Uterus (tissue), 3 donors: ENCODE measurements at regions not wholly inside any gene's neighbourhood (a gene's known extent, or its start where the extent isn't known, plus 50 kb on each side); places are given as distances from the start of the nearest gene placed in this dataset.

Experiments
- DNase-seq, 2 donors: peaks; one replicate each; pipeline ENCODE4 v3.0.0-alpha.2; 2019 to 2020
- H3K27ac ChIP-seq, 2 donors: fragments of 200-600 bp; sonication (generic); 1 replicate in 1 of 2; 2 replicates in 1 of 2; pipeline ENCODE4 v1.5.1; 2016 to 2018
- H3K27me3 ChIP-seq, 2 donors: fragments of 200-600 bp; sonication (generic); one replicate each; pipeline ENCODE4 v1.5.1; 2018 to 2019; ENCODE audit warnings: control low read depth in 1 of 2
- H3K36me3 ChIP-seq, 2 donors: fragments of 200-600 bp; sonication (generic); one replicate each; pipeline ENCODE4 v1.5.1; 2019; ENCODE audit warnings: control low read depth in 1 of 2
- H3K4me1 ChIP-seq, 2 donors: fragments of 200-600 bp; sonication (generic); one replicate each; pipeline ENCODE4 v1.5.1; 2018 to 2019; ENCODE audit warnings: control low read depth in 1 of 2
- H3K4me3 ChIP-seq, 2 donors: fragments of 200-600 bp; sonication (generic); 1 replicate in 1 of 2; 2 replicates in 1 of 2; pipeline ENCODE4 v1.5.1; 2018 to 2019; ENCODE audit warnings: mild to moderate bottlenecking in 1 of 2
- H3K9me3 ChIP-seq, 2 donors: fragments of 200-600 bp; sonication (generic); one replicate each; pipeline ENCODE4 v1.5.1; 2019; ENCODE audit warnings: control low read depth in 1 of 2
- POLR2A ChIP-seq, 2 donors: fragments of 450-650 bp; IDR thresholded peaks; one replicate each; pipeline ENCODE4 v1.6.1; 2016; ENCODE audit warnings: antibody characterized with exemption in 2 of 2, mild to moderate bottlenecking in 1 of 2, moderate library complexity in 1 of 2
- intact Hi-C: fragments of 100-400 bp; cut with DNase I; formaldehyde crosslinking; loops from one replicate; pipeline ENCODE4 v1.15.1; 2023; ENCODE audit warnings: low total_unique reads
- TF ChIP-seq, protein P1 (sequence below), 4 experiments: fragments of 200-600 bp in 2 of 4; fragments of 450-650 bp in 2 of 4; sonication (generic) in 2 of 4; IDR thresholded peaks; one replicate each; pipeline ENCODE4 v1.5.1; 2016 to 2019; ENCODE audit warnings: antibody characterized with exemption in 4 of 4, mild to moderate bottlenecking in 2 of 4, moderate library complexity in 1 of 4
- donor health status: DM: yes; HTN: yes; CAD: no.

DNA sequence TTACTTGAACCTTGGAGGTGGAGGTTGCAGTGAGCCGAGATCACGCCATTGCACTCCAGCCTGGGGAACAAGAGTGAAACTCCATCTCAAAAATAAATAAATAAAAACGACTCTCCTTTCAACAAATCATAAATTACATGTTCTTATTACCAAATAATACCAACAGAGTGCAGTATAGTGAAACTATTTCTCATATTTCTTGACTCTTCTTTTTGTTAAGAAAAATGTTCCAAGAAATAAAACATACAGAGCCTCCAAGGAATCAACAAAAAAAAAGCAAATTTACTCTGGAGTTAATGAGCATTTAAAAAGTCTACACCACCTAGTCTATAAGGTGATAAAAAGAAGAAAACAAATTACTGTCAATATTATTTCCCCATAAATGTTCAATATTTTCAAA lies 188.8 kb downstream of the KLF12 start:
- Histone ChIP-seq H3K27ac (no peak overlapping the region), H3K27me3 (no peaks in the 10 kb centered on the region), H3K36me3 (no peaks in the 10 kb centered on the region), H3K9me3 (no peaks in the 10 kb centered on the region), H3K4me3 (no peak overlapping the region), H3K4me1 (no peaks in the 10 kb centered on the region)
- no peak for TF ChIP-seq POLR2A (IDR thresholded peaks at IDR 0.05)
- TF ChIP-seq, protein P1, sequence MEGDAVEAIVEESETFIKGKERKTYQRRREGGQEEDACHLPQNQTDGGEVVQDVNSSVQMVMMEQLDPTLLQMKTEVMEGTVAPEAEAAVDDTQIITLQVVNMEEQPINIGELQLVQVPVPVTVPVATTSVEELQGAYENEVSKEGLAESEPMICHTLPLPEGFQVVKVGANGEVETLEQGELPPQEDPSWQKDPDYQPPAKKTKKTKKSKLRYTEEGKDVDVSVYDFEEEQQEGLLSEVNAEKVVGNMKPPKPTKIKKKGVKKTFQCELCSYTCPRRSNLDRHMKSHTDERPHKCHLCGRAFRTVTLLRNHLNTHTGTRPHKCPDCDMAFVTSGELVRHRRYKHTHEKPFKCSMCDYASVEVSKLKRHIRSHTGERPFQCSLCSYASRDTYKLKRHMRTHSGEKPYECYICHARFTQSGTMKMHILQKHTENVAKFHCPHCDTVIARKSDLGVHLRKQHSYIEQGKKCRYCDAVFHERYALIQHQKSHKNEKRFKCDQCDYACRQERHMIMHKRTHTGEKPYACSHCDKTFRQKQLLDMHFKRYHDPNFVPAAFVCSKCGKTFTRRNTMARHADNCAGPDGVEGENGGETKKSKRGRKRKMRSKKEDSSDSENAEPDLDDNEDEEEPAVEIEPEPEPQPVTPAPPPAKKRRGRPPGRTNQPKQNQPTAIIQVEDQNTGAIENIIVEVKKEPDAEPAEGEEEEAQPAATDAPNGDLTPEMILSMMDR (IDR thresholded peaks at IDR 0.05) = no peak
- no peak for DNase-seq
- intact Hi-C loops = no loop called here

DNA sequence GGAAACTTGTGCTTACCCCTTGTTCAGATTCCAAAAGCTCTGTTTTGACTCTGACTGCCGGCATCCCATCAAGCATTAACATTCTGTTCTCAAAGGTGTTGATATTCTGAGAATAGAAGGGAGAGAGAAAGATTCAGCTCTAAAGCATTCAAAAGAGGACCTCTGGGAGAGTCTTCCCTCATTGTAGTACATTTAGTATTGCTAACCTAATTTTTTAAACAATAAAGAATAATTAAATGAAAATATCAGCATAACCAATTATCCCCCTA lies 190.3 kb downstream of the KLF12 start:
- Histone ChIP-seq H3K27me3 (no peaks in the 10 kb centered on the region), H3K4me1 (no peaks in the 10 kb centered on the region), H3K27ac (no peak overlapping the region), H3K36me3 (no peaks in the 10 kb centered on the region), H3K4me3 (no peak overlapping the region), H3K9me3 (no peaks in the 10 kb centered on the region)
- no peak for DNase-seq
- intact Hi-C loops = no loop called here
- TF ChIP-seq, protein P1 (IDR thresholded peaks at IDR 0.05) = no peak
- no peak for TF ChIP-seq POLR2A (IDR thresholded peaks at IDR 0.05)

DNA sequence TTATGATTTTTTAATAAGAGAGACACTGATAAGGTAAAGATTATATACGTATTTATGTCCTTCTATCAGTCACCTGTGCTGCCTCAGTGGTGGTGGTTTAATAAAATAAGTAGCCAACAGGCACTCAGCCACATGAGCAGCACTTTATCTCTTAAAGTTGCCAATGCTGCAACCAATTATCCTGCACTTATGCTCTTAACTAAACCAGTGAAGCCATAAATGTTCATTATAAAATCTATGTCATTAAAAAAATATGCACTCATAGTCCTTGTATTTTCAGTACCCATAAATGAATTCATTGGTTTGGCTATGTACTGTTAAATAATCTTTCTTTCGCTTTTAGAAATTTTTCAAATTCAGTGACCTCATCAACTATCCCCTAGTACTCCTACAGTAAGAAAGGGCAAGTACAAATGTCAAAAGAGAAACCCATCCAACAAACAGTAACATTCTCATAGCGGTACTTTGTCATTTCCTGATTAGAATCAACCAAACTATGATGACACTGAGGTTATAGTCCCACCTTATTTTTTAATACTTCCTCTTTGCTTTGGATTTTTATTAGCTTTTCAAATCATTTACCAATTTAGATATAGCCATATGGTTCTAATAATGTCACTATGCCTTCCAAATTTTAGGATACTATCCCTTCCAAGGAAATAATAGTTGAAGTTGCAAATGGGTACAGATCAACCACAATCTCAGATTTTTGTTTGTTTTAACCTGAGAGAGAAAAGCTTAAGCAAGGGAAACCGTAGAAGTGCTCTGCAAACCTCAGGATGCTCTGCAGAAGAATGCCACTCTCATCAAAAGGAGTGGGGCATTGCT lies 190.9 kb downstream of the KLF12 start:
- Histone ChIP-seq H3K9me3 (no peaks in the 10 kb centered on the region), H3K27ac (no peak overlapping the region), H3K4me3 (no peak overlapping the region), H3K36me3 (no peaks in the 10 kb centered on the region), H3K4me1 (no peaks in the 10 kb centered on the region), H3K27me3 (no peaks in the 10 kb centered on the region)
- intact Hi-C loops = no loop called here
- TF ChIP-seq, protein P1 (IDR thresholded peaks at IDR 0.05) = no peak
- TF ChIP-seq POLR2A (IDR thresholded peaks at IDR 0.05) = no peak
- no peak for DNase-seq

DNA sequence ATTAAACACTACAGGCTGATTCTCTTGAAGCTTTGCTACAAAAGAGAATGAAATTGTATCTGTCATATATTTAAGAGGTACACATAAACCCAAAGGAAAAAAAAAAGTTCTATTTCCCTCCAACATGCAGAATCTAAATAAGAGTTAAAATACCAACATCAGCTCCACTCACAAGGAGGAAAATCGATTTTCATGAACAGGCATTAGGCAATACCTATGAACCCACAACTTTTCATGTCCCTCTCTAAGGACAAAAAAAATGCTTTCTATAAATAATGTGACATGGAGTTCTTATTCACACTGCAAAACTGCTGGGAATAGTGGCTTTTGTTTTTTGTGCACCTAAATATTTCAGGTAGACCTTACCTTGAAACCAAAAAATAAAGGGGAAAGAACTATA lies 192.5 kb downstream of the KLF12 start:
- TF ChIP-seq POLR2A (IDR thresholded peaks at IDR 0.05) = no peak
- TF ChIP-seq, protein P1 (IDR thresholded peaks at IDR 0.05) = no peak
- DNase-seq = no peak
- Histone ChIP-seq H3K4me3 (no peak overlapping the region), H3K27ac (no peak overlapping the region), H3K9me3 (no peaks in the 10 kb centered on the region), H3K4me1 (no peaks in the 10 kb centered on the region), H3K36me3 (no peaks in the 10 kb centered on the region), H3K27me3 (no peaks in the 10 kb centered on the region)
- intact Hi-C loops = no loop called here

DNA sequence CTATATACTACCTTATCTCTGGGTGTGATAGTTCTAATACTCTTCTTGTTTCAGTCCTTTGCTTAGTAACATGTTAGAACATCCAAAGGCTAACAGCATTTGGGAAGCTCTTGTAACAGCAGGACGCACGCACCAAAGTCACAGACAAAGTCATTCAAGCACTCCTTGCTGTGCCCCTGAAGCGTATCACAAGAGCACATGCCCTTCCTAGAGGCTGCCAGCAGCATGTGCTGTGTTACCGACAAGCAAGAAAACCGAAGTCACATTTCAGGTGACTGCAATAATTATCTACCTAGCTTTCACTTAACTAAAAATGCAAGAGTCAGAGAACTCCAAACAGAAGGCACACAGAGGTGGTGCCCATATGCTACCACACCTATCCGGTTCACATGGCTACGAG lies 194.1 kb downstream of the KLF12 start:
- no peak overlapping the region for H3K27ac ChIP-seq
- no peaks in the 10 kb centered on the region for H3K27me3 ChIP-seq
- no peak overlapping the region for H3K4me3 ChIP-seq
- H3K9me3 ChIP-seq = no peaks in the 10 kb centered on the region
- TF ChIP-seq, protein P1 (IDR thresholded peaks at IDR 0.05) = no peak
- no peak for TF ChIP-seq POLR2A (IDR thresholded peaks at IDR 0.05)
- H3K36me3 ChIP-seq = no peaks in the 10 kb centered on the region
- no peaks in the 10 kb centered on the region for H3K4me1 ChIP-seq
- DNase-seq = no peak
- intact Hi-C loops = no loop called here
